ENCODE measurements at regions not wholly inside any gene's neighbourhood (a gene's known extent, or its start where the extent isn't known, plus 50 kb on each side); places are given as distances from the start of the nearest gene placed in this dataset.

DNA sequence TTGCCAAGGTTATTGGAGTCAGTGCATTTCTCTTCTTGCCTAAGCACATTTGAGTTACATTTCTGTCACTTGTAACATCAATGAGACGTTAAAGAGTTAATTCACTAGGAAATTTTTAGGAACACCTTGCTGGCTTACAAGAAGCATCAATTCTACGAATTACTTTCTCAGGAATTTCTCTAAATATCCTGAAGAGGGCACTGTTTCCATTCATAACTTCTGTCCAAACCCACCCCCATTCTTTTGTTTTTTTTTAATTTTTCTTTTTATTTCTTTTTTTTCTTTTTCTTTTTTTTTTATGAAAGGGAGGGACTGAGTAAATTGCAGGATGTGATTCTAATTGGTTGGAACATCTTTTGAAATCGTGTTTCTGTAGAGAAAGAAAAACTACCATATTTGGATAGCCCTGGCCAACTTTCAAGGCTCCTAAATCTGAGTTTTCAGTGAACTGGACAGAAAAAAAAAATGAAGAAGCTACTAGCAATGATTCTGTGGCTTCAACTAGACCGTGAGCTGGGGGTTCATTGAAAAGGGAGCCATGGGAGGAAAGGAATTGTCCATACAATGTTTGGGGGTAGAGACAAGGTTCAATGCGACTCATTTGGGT is 285.3 kb downstream of the DAD1 start:
- TF ChIP-seq EZH2 (IDR thresholded peaks at IDR 0.05) (no peak), POLR2AphosphoS5 (IDR thresholded peaks at IDR 0.05; ENCODE audit: borderline replicate concordance, low read depth, low read length) (no peak), FOXP2 (optimal IDR thresholded peaks at IDR 0.05; ENCODE audit: control extremely low read depth, extremely low read length, insufficient read depth) (no peak)

Measured in SK-N-MC (cell line).